ENCODE measurements at regions not wholly inside any gene's neighbourhood (a gene's known extent, or its start where the extent isn't known, plus 50 kb on each side); places are given as distances from the start of the nearest gene placed in this dataset.

- DNase-seq (ENCODE audit: low read depth), result no peak
Measured at GRCh38 chr1:38330799-38331198, 284.2 kb upstream of the POU3F1 start.

GRCh38 chr1:38329644-38330043, 283.1 kb upstream of the POU3F1 start:
- DNase-seq (ENCODE audit: low read depth), result no peak

GRCh38 chr1:38328278-38329035, 281.9 kb upstream of the POU3F1 start:
- DNase-seq (ENCODE audit: low read depth), result no peak

- DNase-seq (ENCODE audit: low read depth), result no peak
Measured at GRCh38 chr1:38327559-38327973, 281.0 kb upstream of the POU3F1 start.

- no peak for DNase-seq (ENCODE audit: low read depth)
Measured at GRCh38 chr1:38326856-38327255, 280.3 kb upstream of the POU3F1 start.

- DNase-seq (ENCODE audit: low read depth), result no peak
Measured at GRCh38 chr1:38326135-38326534, 279.5 kb upstream of the POU3F1 start.

GRCh38 chr1:38312753-38313152, 266.2 kb upstream of the POU3F1 start:
- DNase-seq (ENCODE audit: low read depth), result no peak

GRCh38 chr1:38310079-38310478, 263.5 kb upstream of the POU3F1 start:
- DNase-seq (ENCODE audit: low read depth), result no peak

- no peak for DNase-seq (ENCODE audit: low read depth)
Measured at GRCh38 chr1:38308780-38309179, 262.2 kb upstream of the POU3F1 start.

- DNase-seq (ENCODE audit: low read depth), result no peak
Measured at GRCh38 chr1:38305666-38306065, 259.1 kb upstream of the POU3F1 start.

GRCh38 chr1:38303843-38304242, 257.2 kb upstream of the POU3F1 start:
- no peak for DNase-seq (ENCODE audit: low read depth)

GRCh38 chr1:38301040-38301439, 254.4 kb upstream of the POU3F1 start:
- no peak for DNase-seq (ENCODE audit: low read depth)

- DNase-seq (ENCODE audit: low read depth), result no peak
Measured at GRCh38 chr1:38300616-38301015, 254.0 kb upstream of the POU3F1 start.

- no peak for DNase-seq (ENCODE audit: low read depth)
Measured at GRCh38 chr1:38297842-38298241, 251.2 kb upstream of the POU3F1 start.

GRCh38 chr1:38297246-38297645, 250.7 kb upstream of the POU3F1 start:
- DNase-seq (ENCODE audit: low read depth), result no peak

GRCh38 chr1:38296047-38296446, 249.5 kb upstream of the POU3F1 start:
- DNase-seq (ENCODE audit: low read depth), result no peak

GRCh38 chr1:38293567-38293966, 247.0 kb upstream of the POU3F1 start:
- no peak for DNase-seq (ENCODE audit: low read depth)

- DNase-seq (ENCODE audit: low read depth), result no peak
Measured at GRCh38 chr1:38292969-38293368, 246.4 kb upstream of the POU3F1 start.

GRCh38 chr1:38291906-38292521, 245.4 kb upstream of the POU3F1 start:
- DNase-seq (ENCODE audit: low read depth), result no peak

GRCh38 chr1:38291336-38291735, 244.7 kb upstream of the POU3F1 start:
- no peak for DNase-seq (ENCODE audit: low read depth)

GRCh38 chr1:38289034-38289433, 242.4 kb upstream of the POU3F1 start:
- no peak for DNase-seq (ENCODE audit: low read depth)

GRCh38 chr1:38287547-38287946, 241.0 kb upstream of the POU3F1 start:
- no peak for DNase-seq (ENCODE audit: low read depth)

GRCh38 chr1:38287036-38287435, 240.4 kb upstream of the POU3F1 start:
- no peak for DNase-seq (ENCODE audit: low read depth)

Data from GM04504 (cell line).